HCT116 (cell line): ENCODE measurements at regions not wholly inside any gene's neighbourhood (a gene's known extent, or its start where the extent isn't known, plus 50 kb on each side); places are given as distances from the start of the nearest gene placed in this dataset.

Source experiments
- ATAC-seq: fragments of 200-7000 bp; cut with Tn5 transposase; 2 replicates; pipeline ENCODE4 v1.9.1; 2020; ENCODE audit warnings: mild to moderate bottlenecking, moderate library complexity
- BruUV-seq: library from RNA; stranded (reverse); fragments of 400-500 nt; replicated peaks from 2 replicates; lab custom pipeline; 2021; lab: Mats Ljungman, UMichigan
- CTCF ChIA-PET: fragments of 300-600 bp; sonication (Branson Sonifier 250); formaldehyde crosslinking; loops from one replicate; lab custom pipeline; 2021; ENCODE audit warnings: antibody characterized with exemption; lab: Charles Lee
- POLR2A ChIA-PET: fragments of 300-600, 350-600 bp; sonication (Branson Sonifier 250); formaldehyde crosslinking; loops from one replicate; lab custom pipeline; 2021; ENCODE audit warnings: antibody characterized with exemption; lab: Charles Lee
- RAD21 ChIA-PET, 2 experiments: fragments of 300-600 bp; sonication (Branson Sonifier 250); formaldehyde crosslinking; loops; one replicate each; lab custom pipeline; 2023; ENCODE audit warnings: low total read pairs in 2 of 2; ENCODE audit not compliant: uncharacterized antibody in 2 of 2, unreplicated experiment in 2 of 2, low non-redundant PET in 1 of 2; lab: Charles Lee
- DNase-seq: peaks from one replicate; pipeline ENCODE4 v3.0.0-alpha.2; 2010; ENCODE audit warnings: low read depth, low spot score
- H2AFZ ChIP-seq: fragments of 200-600 bp; shearing (Covaris generic), sonication (generic); 2 replicates; pipeline ENCODE4 v1.6.1; 2017; ENCODE audit warnings: low read depth, mixed run types, mixed read lengths, antibody characterized with exemption, low read length; ENCODE audit not compliant: poor library complexity, severe bottlenecking
- H3K27ac ChIP-seq: 2 replicates; pipeline ENCODE4 v1.5.1; 2012; ENCODE audit warnings: low read depth, low read length
- H3K27me3 ChIP-seq: fragments of 200-600 bp; sonication (generic); 2 replicates; pipeline ENCODE4 v1.6.1; 2016; ENCODE audit warnings: mixed run types, low read length, mixed read lengths; ENCODE audit not compliant: insufficient read depth
- H3K36me3 ChIP-seq, 2 experiments: fragments of 200-500 bp in 1 of 2; fragments of 200-600 bp in 1 of 2; sonication (Bioruptor generic) in 1 of 2; sonication (generic) in 1 of 2; 2 replicates each; pipeline versions ENCODE4 v1.5.1 to v1.6.1; 2014 to 2016; ENCODE audit warnings: low read length in 2 of 2, inconsistent platforms in 1 of 2, mixed read lengths in 1 of 2, mixed run types in 1 of 2; ENCODE audit not compliant: insufficient read depth in 2 of 2, control insufficient read depth in 1 of 2
- H3K4me1 ChIP-seq, 2 experiments: fragments of 200-600 bp in 1 of 2; sonication (generic) in 1 of 2; 2 replicates each; pipeline versions ENCODE4 v1.5.1 to v1.6.1; 2012 to 2017; ENCODE audit warnings: low read length in 2 of 2, inconsistent platforms in 1 of 2, mild to moderate bottlenecking in 1 of 2, mixed read lengths in 1 of 2, mixed run types in 1 of 2, moderate library complexity in 1 of 2; ENCODE audit not compliant: insufficient read depth in 2 of 2, control insufficient read depth in 1 of 2
- H3K4me2 ChIP-seq: fragments of 200-600 bp; sonication (generic); 2 replicates; pipeline ENCODE4 v1.6.1; 2017; ENCODE audit warnings: mixed run types, low read length, mixed read lengths
- H3K4me3 ChIP-seq, 2 experiments: fragments of 200-600 bp in 1 of 2; sonication (generic) in 1 of 2; replicated peaks in 1 of 2; 2 replicates each; pipeline ENCODE4 v1.5.1; 2011 to 2016; ENCODE audit warnings: low read length in 2 of 2, control low read depth in 1 of 2, low read depth in 1 of 2, mild to moderate bottlenecking in 1 of 2, mixed read lengths in 1 of 2, mixed run types in 1 of 2
- H3K79me2 ChIP-seq: fragments of 200-600 bp; sonication (generic); 2 replicates; pipeline ENCODE4 v1.6.1; 2017; ENCODE audit warnings: mild to moderate bottlenecking, mixed run types, low read length, moderate library complexity, mixed read lengths; ENCODE audit not compliant: insufficient read depth
- H3K9ac ChIP-seq: fragments of 200-600 bp; sonication (generic); 2 replicates; pipeline ENCODE4 v1.6.1; 2016; ENCODE audit warnings: low read length, mixed read lengths
- H3K9me2 ChIP-seq: fragments of 200-600 bp; sonication (generic), shearing (Covaris generic); 2 replicates; pipeline ENCODE4 v1.6.1; 2017; ENCODE audit warnings: mixed run types, mild to moderate bottlenecking, moderate library complexity; ENCODE audit not compliant: insufficient read depth
- H3K9me3 ChIP-seq, 2 experiments: fragments of 200-500 bp in 1 of 2; fragments of 200-600 bp in 1 of 2; sonication (Bioruptor generic) in 1 of 2; sonication (generic) in 1 of 2; 2 replicates each; pipeline ENCODE4 v1.6.1; 2014 to 2017; ENCODE audit warnings: low read length in 2 of 2, mixed read lengths in 2 of 2, inconsistent platforms in 1 of 2, low read depth in 1 of 2, mild to moderate bottlenecking in 1 of 2, mixed run types in 1 of 2, moderate library complexity in 1 of 2; ENCODE audit not compliant: control insufficient read depth in 1 of 2, insufficient read depth in 1 of 2
- H4K20me1 ChIP-seq: fragments of 200-600 bp; sonication (generic), shearing (Covaris generic); 2 replicates; pipeline ENCODE4 v1.6.1; 2017; ENCODE audit warnings: mixed run types, mild to moderate bottlenecking, moderate library complexity; ENCODE audit not compliant: insufficient read depth
- CBX3 ChIP-seq: IDR thresholded peaks from 2 replicates; pipeline ENCODE4 v1.6.1; 2012; ENCODE audit warnings: low read depth
- EGR1 ChIP-seq: IDR thresholded peaks from 2 replicates; pipeline ENCODE4 v1.6.1; 2012; ENCODE audit warnings: low read depth
- ELF1 ChIP-seq: IDR thresholded peaks from 2 replicates; pipeline ENCODE4 v1.6.1; 2012; ENCODE audit warnings: low read depth, borderline replicate concordance
- EZH2 ChIP-seq: fragments of 200-600 bp; sonication (generic); IDR thresholded peaks from 2 replicates; pipeline ENCODE4 v1.6.1; 2017; ENCODE audit warnings: antibody characterized with exemption, mixed run types
- EZH2phosphoT487 ChIP-seq: fragments of 200-600 bp; IDR thresholded peaks from 2 replicates; pipeline ENCODE4 v1.6.1; 2018; ENCODE audit warnings: antibody characterized with exemption, borderline replicate concordance
- FOSL1 ChIP-seq: IDR thresholded peaks from 2 replicates; pipeline ENCODE4 v1.6.1; 2012; ENCODE audit warnings: low read depth
- JUND ChIP-seq: IDR thresholded peaks from 2 replicates; pipeline ENCODE4 v1.6.1; 2012
- POLR2A ChIP-seq: IDR thresholded peaks from 2 replicates; pipeline ENCODE4 v1.7.0; 2011; ENCODE audit warnings: borderline replicate concordance; ENCODE audit not compliant: insufficient read depth, insufficient read length; ENCODE audit errors: extremely low read depth
- POLR2AphosphoS5 ChIP-seq: IDR thresholded peaks from 2 replicates; pipeline ENCODE4 v1.6.1; 2011; ENCODE audit warnings: mild to moderate bottlenecking, low read depth, low read length, moderate library complexity
- RAD21 ChIP-seq: IDR thresholded peaks from 2 replicates; pipeline ENCODE4 v1.6.1; 2012; ENCODE audit warnings: low read depth, mild to moderate bottlenecking
- SIN3A ChIP-seq: IDR thresholded peaks from 2 replicates; pipeline ENCODE4 v1.6.1; 2012; ENCODE audit warnings: low read depth
- SP1 ChIP-seq: IDR thresholded peaks from 2 replicates; pipeline ENCODE4 v1.6.1; 2012; ENCODE audit warnings: low read depth
- SRF ChIP-seq: IDR thresholded peaks from 2 replicates; pipeline ENCODE4 v1.6.1; 2012; ENCODE audit warnings: low read depth
- TCF7L2 ChIP-seq: IDR thresholded peaks from 2 replicates; pipeline ENCODE4 v1.7.0; 2011; ENCODE audit warnings: borderline replicate concordance, inconsistent platforms; ENCODE audit not compliant: insufficient read depth, insufficient read length; ENCODE audit errors: extremely low read depth
- YY1 ChIP-seq: IDR thresholded peaks from 2 replicates; pipeline ENCODE4 v1.6.1; 2011; ENCODE audit warnings: low read length, low read depth, moderate library complexity, mild to moderate bottlenecking; ENCODE audit not compliant: insufficient replicate concordance; ENCODE audit errors: extremely low read depth
- ZFX ChIP-seq: fragments of 450-650 bp; IDR thresholded peaks from 2 replicates; pipeline ENCODE4 v1.6.1; 2017
- ZNF274 ChIP-seq: fragments of 200-500 bp; sonication (Bioruptor generic); IDR thresholded peaks from 2 replicates; pipeline ENCODE4 v1.6.1; 2014; ENCODE audit warnings: mild to moderate bottlenecking, low read depth, low read length, inconsistent platforms
- intact Hi-C: fragments of 100-400 bp; cut with micrococcal nuclease; formaldehyde crosslinking; loops from 2 replicates; pipeline ENCODE4 v1.10.0; 2022
- TF ChIP-seq, protein P1 (sequence below): IDR thresholded peaks from 2 replicates; pipeline ENCODE4 v1.6.1; 2011; ENCODE audit warnings: mild to moderate bottlenecking, low read length, moderate library complexity; ENCODE audit not compliant: insufficient replicate concordance; ENCODE audit errors: extremely low read depth
- TF ChIP-seq, protein P2 (sequence below): IDR thresholded peaks from 2 replicates; pipeline ENCODE4 v1.6.1; 2012

DNA sequence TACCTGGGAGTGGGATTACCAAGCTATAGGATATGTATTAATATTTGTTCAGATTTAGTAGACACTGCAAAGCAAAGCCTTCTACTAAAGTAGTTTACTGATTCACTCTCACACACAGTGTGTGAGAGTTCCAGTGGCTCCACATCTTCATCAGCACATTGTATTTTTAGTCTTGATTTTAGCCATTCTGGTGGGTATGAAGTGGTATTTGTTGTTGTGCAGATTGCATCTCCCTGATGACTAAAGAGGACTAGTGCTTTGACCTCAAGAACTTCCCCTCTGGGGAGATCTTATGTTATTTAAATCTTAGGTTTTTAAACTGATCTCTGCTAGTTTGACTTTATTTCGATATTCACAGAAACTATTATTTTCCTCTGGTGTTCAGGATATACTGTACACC lies 479.7 kb upstream of the RGS6 start:
- H3K9ac ChIP-seq = no peak overlapping the region
- H3K4me1 ChIP-seq = no peaks in the 10 kb centered on the region
- TF ChIP-seq TCF7L2 = no peak
- TF ChIP-seq EGR1 = no peak
- TF ChIP-seq RAD21 = no peak
- no peak for TF ChIP-seq CBX3
- no peak for TF ChIP-seq POLR2AphosphoS5
- no peak for TF ChIP-seq ZFX
- no peak for TF ChIP-seq ELF1
- TF ChIP-seq YY1 = no peak
- TF ChIP-seq SRF = no peak
- TF ChIP-seq JUND = no peak
- TF ChIP-seq SIN3A = no peak
- TF ChIP-seq EZH2 = no peak
- TF ChIP-seq, protein P1, sequence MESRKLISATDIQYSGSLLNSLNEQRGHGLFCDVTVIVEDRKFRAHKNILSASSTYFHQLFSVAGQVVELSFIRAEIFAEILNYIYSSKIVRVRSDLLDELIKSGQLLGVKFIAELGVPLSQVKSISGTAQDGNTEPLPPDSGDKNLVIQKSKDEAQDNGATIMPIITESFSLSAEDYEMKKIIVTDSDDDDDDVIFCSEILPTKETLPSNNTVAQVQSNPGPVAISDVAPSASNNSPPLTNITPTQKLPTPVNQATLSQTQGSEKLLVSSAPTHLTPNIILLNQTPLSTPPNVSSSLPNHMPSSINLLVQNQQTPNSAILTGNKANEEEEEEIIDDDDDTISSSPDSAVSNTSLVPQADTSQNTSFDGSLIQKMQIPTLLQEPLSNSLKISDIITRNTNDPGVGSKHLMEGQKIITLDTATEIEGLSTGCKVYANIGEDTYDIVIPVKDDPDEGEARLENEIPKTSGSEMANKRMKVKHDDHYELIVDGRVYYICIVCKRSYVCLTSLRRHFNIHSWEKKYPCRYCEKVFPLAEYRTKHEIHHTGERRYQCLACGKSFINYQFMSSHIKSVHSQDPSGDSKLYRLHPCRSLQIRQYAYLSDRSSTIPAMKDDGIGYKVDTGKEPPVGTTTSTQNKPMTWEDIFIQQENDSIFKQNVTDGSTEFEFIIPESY = no peak
- no peak for TF ChIP-seq SP1
- TF ChIP-seq POLR2A = no peak
- TF ChIP-seq, protein P2, sequence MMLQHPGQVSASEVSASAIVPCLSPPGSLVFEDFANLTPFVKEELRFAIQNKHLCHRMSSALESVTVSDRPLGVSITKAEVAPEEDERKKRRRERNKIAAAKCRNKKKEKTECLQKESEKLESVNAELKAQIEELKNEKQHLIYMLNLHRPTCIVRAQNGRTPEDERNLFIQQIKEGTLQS = no peak
- no peak for TF ChIP-seq ZNF274
- TF ChIP-seq FOSL1 = no peak
- TF ChIP-seq EZH2phosphoT487 = no peak
- intact Hi-C loops = no loop called here
- H3K36me3 ChIP-seq = no peaks in the 10 kb centered on the region
- no peak overlapping the region for H2AFZ ChIP-seq
- ATAC-seq (no peak), DNase-seq (no peak)
- no peaks in the 10 kb centered on the region for H3K79me2 ChIP-seq
- no peaks in the 10 kb centered on the region for H3K9me2 ChIP-seq
- ChIA-PET POLR2A (no interaction called here), RAD21 (no interaction called here), CTCF (no interaction called here)
- H3K4me2 ChIP-seq = no peak overlapping the region
- no peak overlapping the region for H3K27ac ChIP-seq
- H3K4me3 ChIP-seq = no peak overlapping the region
- H4K20me1 ChIP-seq = no peaks in the 10 kb centered on the region
- H3K27me3 ChIP-seq = no peaks in the 10 kb centered on the region
- BruUV-seq = no TSS peak
- no peaks in the 10 kb centered on the region for H3K9me3 ChIP-seq
